H1 (cell line): ENCODE measurements at regions not wholly inside any gene's neighbourhood (a gene's known extent, or its start where the extent isn't known, plus 50 kb on each side); places are given as distances from the start of the nearest gene placed in this dataset.

Experiments used
- CTCF ChIP-seq, 3 experiments: IDR thresholded peaks; 1 replicate in 2 of 3; 2 replicates in 1 of 3; pipeline versions ENCODE4 v1.5.1 to v1.6.1; 2011; ENCODE audit warnings: low read length in 3 of 3, mild to moderate bottlenecking in 3 of 3, inconsistent platforms in 2 of 3, low read depth in 1 of 3, moderate library complexity in 1 of 3; ENCODE audit not compliant: insufficient read depth in 1 of 3; ENCODE audit errors: control extremely low read depth in 1 of 3
- EGR1 ChIP-seq: IDR thresholded peaks from 2 replicates; pipeline ENCODE4 v1.6.1; 2011; ENCODE audit warnings: low read depth, low read length, borderline replicate concordance
- EZH2 ChIP-seq: fragments of 200-600 bp; sonication (generic); IDR thresholded peaks from 2 replicates; pipeline ENCODE4 v1.7.1; 2012; ENCODE audit warnings: low read depth, mild to moderate bottlenecking, moderate library complexity, low read length, inconsistent platforms; ENCODE audit not compliant: severe bottlenecking
- GABPA ChIP-seq: IDR thresholded peaks from 2 replicates; pipeline ENCODE4 v1.6.1; 2011; ENCODE audit warnings: mild to moderate bottlenecking, low read length, moderate library complexity, borderline replicate concordance; ENCODE audit not compliant: insufficient read depth
- POLR2A ChIP-seq, 2 experiments: IDR thresholded peaks; 1 replicate in 1 of 2; 2 replicates in 1 of 2; pipeline ENCODE4 v1.6.1; 2011; ENCODE audit warnings: low read depth in 2 of 2, low read length in 2 of 2, mild to moderate bottlenecking in 2 of 2; ENCODE audit errors: control extremely low read depth in 1 of 2
- RNF2 ChIP-seq: fragments of 200-900, 300-1000 bp; sonication (generic); IDR thresholded peaks from 2 replicates; pipeline ENCODE4 v1.7.1; 2016; ENCODE audit warnings: borderline replicate concordance, low read depth, mild to moderate bottlenecking, antibody characterized with exemption, low read length; ENCODE audit not compliant: poor library complexity, severe bottlenecking; ENCODE audit errors: missing control alignments

- no peak for TF ChIP-seq CTCF (IDR thresholded peaks at IDR 0.05; ENCODE audit: control extremely low read depth in 1 of 3, insufficient read depth in 1 of 3, low read depth in 1 of 3, low read length in 3 of 3)
- TF ChIP-seq POLR2A (IDR thresholded peaks at IDR 0.05; ENCODE audit: control extremely low read depth in 1 of 2, low read depth in 2 of 2, low read length in 2 of 2), result no peak
- TF ChIP-seq RNF2, result no peak
- TF ChIP-seq EGR1, result no peak
- no peak for TF ChIP-seq EZH2
- TF ChIP-seq GABPA, result no peak
Measured at GRCh38 chr2:138157372-138157771, 193.1 kb downstream of the HNMT start.
